GM21825 (cell line): ENCODE measurements at regions not wholly inside any gene's neighbourhood (a gene's known extent, or its start where the extent isn't known, plus 50 kb on each side); places are given as distances from the start of the nearest gene placed in this dataset.

Source experiments
- ATAC-seq: cut with Tn5 transposase; IDR thresholded peaks from one replicate; pipeline ENCODE4 v1.9.1; 2021; ENCODE audit warnings: mild to moderate bottlenecking, moderate library complexity; ENCODE audit not compliant: unreplicated experiment

- no peak for ATAC-seq
Measured at GRCh38 chr3:135728007-135728721, 237.4 kb upstream of the PPP2R3A start.

GRCh38 chr3:135731546-135731945 lies 234.0 kb upstream of the PPP2R3A start:
- ATAC-seq: no peak

GRCh38 chr3:135736740-135737139 lies 228.8 kb upstream of the PPP2R3A start:
- ATAC-seq: no peak

GRCh38 chr3:135739779-135740178 lies 225.7 kb upstream of the PPP2R3A start:
- ATAC-seq: no peak

- ATAC-seq: no peak
Measured at GRCh38 chr3:135740211-135740610, 225.3 kb upstream of the PPP2R3A start.

- ATAC-seq: no peak
Measured at GRCh38 chr3:135740751-135741150, 224.8 kb upstream of the PPP2R3A start.

DNA sequence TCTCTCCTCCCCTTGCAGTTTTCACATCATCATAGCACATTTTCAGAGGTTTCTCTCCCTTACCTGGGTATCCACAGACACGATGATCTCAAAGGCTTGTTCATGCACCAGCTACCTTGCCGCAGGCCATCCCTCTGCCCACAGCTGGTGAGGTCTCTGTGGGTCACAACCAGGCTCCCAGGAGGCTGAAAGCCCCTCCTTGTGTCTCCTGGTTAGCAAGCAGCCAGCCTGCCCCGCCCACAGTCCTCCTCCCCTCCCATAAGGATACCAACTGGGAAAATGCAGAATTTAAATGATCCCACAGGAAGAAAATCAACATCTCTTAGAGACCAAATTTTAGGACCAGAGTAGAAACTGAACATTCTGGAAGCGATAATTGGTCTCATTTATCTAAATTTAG lies 213.5 kb upstream of the PPP2R3A start:
- no peak for ATAC-seq

GRCh38 chr3:135752851-135753250 lies 212.7 kb upstream of the PPP2R3A start:
- ATAC-seq: no peak

DNA sequence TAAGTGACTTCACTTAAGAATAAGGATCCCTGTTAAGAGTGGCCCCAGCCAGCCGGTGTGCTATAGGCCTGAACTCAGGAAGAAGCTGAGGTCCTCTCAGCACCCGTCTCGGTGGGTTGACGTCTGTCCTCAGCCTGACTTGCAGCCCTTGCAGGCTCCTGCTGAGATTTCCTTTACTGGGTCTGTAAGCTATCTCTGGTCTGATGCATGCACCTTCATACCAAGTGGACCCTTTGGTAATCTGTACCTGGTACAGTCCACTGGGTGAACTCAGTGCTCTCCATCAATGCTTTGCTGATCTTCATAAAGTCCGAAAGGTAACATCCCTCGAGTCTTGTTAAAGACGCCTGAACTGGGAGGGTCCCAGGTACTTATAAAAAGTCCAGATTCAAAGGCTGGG lies 212.0 kb upstream of the PPP2R3A start:
- ATAC-seq: no peak

DNA sequence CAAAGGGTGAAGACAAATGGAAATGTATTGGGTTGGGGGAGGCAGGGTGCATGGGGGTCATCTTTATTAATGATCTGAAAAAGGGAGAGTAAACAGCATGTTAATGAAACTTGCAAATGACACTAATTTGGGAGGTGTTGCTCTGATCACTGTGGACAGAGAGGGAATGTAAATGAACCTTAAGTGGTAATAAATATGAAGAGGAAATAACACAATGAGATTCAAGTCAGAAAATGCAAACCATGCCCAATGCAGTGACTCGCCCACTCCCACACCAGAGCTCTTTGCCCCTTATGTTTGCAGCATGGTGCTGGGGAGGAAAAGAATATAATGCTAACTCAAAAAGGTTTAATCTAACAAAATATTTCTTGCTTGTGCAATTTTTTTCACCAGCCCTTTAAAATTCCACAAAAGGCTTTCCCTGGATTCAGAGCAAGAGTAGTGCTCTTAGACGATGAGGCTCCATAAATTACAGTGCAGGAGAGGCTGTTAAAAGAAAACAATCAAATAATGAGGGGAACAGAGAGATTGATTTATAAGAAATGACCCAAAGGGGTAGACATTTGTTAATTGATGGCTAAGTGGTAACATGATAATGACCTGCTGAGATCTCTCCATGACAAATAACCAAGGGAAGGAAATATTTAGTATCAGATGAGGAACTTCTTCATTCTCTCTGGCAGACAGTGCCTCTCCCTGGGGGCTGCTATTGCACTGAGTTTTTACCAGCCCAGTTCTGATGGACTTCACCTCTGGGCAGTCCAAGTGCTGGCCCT lies 210.0 kb upstream of the PPP2R3A start:
- ATAC-seq: no peak

DNA sequence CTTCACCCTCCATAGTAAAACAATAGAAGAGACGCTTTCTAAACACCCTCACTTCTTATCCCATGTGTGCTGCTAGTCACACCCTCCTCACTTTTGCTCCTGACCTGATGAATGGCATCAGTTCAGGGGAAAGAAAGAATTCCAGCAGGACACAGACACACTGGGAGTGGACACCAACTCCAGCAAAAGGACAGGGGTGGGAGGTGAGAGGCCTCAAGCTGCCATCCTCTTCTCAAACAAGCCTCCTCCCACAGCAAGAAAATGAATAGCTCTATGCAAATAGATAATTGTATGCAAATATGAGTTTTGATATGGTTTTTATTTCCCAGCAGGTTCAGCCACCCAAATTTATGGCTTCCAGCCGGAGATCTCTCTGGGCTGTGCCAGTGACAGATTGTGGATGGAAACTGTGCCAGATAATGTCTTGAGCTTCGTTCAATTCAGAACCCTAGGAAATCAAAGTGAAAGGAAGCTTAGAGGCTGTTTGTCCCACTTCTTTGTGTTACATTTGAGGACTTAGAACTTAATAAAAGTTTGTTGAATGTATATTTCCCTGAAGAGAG lies 209.3 kb upstream of the PPP2R3A start:
- no peak for ATAC-seq

GRCh38 chr3:135757421-135757820 lies 208.1 kb upstream of the PPP2R3A start:
- no peak for ATAC-seq

GRCh38 chr3:135758961-135759360 lies 206.6 kb upstream of the PPP2R3A start:
- ATAC-seq: no peak

GRCh38 chr3:135759651-135760050 lies 205.9 kb upstream of the PPP2R3A start:
- no peak for ATAC-seq

DNA sequence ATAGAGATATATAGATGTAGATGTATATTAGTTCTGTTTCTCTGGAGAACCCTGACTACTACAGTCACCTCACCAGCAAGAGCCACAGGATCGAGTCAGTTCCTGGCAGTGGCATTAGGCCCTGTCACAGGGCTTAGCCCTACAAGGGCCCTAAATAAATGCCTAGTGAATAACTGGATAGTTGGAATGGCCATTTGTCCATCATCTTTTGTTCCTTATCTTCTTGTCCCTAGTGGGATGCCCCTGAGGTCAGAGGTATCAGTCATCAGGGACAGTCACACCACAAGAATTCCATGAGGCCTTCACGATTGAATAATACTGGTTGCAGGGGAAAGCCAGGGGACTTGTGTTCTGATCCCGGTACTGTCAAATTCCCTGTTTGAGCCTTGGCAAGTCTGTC lies 204.9 kb upstream of the PPP2R3A start:
- ATAC-seq: no peak

GRCh38 chr3:135762188-135762856 lies 203.2 kb upstream of the PPP2R3A start:
- no peak for ATAC-seq

DNA sequence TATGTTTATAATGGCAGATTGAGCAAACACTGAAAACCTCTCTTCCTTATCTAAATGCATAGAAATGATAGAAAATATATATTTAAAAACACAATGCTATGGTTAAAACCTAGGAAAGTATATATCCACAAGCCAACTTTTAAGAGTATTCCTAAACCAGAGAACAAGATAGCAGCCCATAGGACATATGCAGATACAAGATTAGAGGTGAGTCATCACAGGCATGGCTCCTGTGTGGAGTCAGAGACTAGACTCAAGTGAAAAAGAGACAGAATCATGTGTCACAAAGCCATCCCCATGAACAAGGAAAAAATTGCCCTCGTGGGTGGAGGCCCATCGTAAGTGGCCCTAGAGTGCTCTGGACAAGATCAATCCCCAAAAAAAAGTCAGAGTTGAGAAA lies 199.4 kb upstream of the PPP2R3A start:
- no peak for ATAC-seq

GRCh38 chr3:135771760-135772159 lies 193.8 kb upstream of the PPP2R3A start:
- ATAC-seq: no peak

DNA sequence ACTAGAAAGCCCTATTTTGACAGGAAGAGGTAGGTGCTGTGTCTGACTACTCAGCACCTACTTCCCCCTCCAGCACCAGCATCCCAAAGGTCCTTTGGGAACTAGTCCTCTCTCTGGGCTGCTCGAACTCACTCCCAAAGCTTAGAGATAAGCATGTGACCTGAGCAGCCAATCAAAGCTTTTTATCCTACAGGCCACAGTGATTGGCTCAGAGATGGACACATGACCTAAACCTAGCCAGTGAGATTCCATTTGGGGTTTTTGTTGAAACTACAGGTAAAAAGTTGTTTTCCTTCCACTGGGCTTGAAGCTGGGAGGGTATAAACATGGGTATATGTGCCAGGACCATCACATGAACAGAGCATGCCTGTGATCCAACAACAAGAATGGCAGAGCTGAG lies 186.5 kb upstream of the PPP2R3A start:
- no peak for ATAC-seq

- ATAC-seq: no peak
Measured at GRCh38 chr3:135779590-135780235, 185.8 kb upstream of the PPP2R3A start.
